Mesenchymal stem cell (in vitro differentiated cells and primary cell): ENCODE measurements at regions not wholly inside any gene's neighbourhood (a gene's known extent, or its start where the extent isn't known, plus 50 kb on each side); places are given as distances from the start of the nearest gene placed in this dataset.

Source experiments
- DNase-seq: peaks from one replicate; pipeline ENCODE4 v3.0.0-alpha.2; 2013
- H2AFZ ChIP-seq: one replicate; pipeline ENCODE4 v1.6.1; 2013; ENCODE audit warnings: low read depth, mild to moderate bottlenecking, control low read depth, inconsistent platforms, low read length, moderate library complexity
- H2AK5ac ChIP-seq: 2 replicates; pipeline ENCODE4 v1.6.1; 2013; ENCODE audit warnings: low read length, moderate library complexity, mild to moderate bottlenecking, inconsistent platforms; ENCODE audit not compliant: severe bottlenecking
- H2BK120ac ChIP-seq: one replicate; pipeline ENCODE4 v1.6.1; 2013; ENCODE audit warnings: low read depth, mild to moderate bottlenecking, inconsistent platforms, low read length, moderate library complexity
- H2BK12ac ChIP-seq, 2 experiments: one replicate each; pipeline ENCODE4 v1.6.1; 2013; ENCODE audit warnings: inconsistent platforms in 2 of 2, low read length in 2 of 2, mild to moderate bottlenecking in 2 of 2, moderate library complexity in 2 of 2, control low read depth in 1 of 2
- H2BK15ac ChIP-seq: one replicate; pipeline ENCODE4 v1.6.1; 2013; ENCODE audit warnings: mild to moderate bottlenecking, low read depth, inconsistent platforms; ENCODE audit not compliant: poor library complexity, severe bottlenecking
- H2BK5ac ChIP-seq: 2 replicates; pipeline ENCODE4 v1.6.1; 2013; ENCODE audit warnings: low read depth, mild to moderate bottlenecking, low read length, control low read depth, inconsistent platforms; ENCODE audit not compliant: poor library complexity, severe bottlenecking
- H3K14ac ChIP-seq, 2 experiments: one replicate each; pipeline ENCODE4 v1.6.1; 2013; ENCODE audit warnings: inconsistent platforms in 2 of 2, low read length in 2 of 2, control low read depth in 1 of 2, mild to moderate bottlenecking in 1 of 2, moderate library complexity in 1 of 2
- H3K18ac ChIP-seq, 2 experiments: one replicate each; pipeline ENCODE4 v1.6.1; 2013; ENCODE audit warnings: inconsistent platforms in 2 of 2, low read length in 2 of 2, control low read depth in 1 of 2, low read depth in 1 of 2, mild to moderate bottlenecking in 1 of 2
- H3K23ac ChIP-seq, 2 experiments: one replicate each; pipeline ENCODE4 v1.6.1; 2013; ENCODE audit warnings: inconsistent platforms in 2 of 2, low read length in 2 of 2, mild to moderate bottlenecking in 2 of 2, moderate library complexity in 2 of 2, control low read depth in 1 of 2
- H3K27ac ChIP-seq: 2 replicates; pipeline ENCODE4 v1.5.1; 2013; ENCODE audit warnings: mild to moderate bottlenecking, moderate library complexity, low read length, control low read depth, inconsistent platforms; ENCODE audit not compliant: poor library complexity, severe bottlenecking
- H3K27me3 ChIP-seq, 2 experiments: 2 replicates each; pipeline versions ENCODE4 v1.6.1 to v1.7.0; 2013; ENCODE audit warnings: low read length in 2 of 2, mild to moderate bottlenecking in 2 of 2, moderate library complexity in 2 of 2, control low read depth in 1 of 2, inconsistent platforms in 1 of 2; ENCODE audit not compliant: control insufficient read depth in 1 of 2, insufficient read depth in 1 of 2
- H3K36me3 ChIP-seq, 2 experiments: 2 replicates each; pipeline versions ENCODE4 v1.6.1 to v1.7.0; 2013; ENCODE audit warnings: low read length in 2 of 2, control low read depth in 1 of 2, inconsistent platforms in 1 of 2, low read depth in 1 of 2, mild to moderate bottlenecking in 1 of 2; ENCODE audit not compliant: insufficient read depth in 2 of 2, control insufficient read depth in 1 of 2
- H3K4ac ChIP-seq, 2 experiments: one replicate each; pipeline ENCODE4 v1.6.1; 2013; ENCODE audit warnings: inconsistent platforms in 2 of 2, low read length in 2 of 2, mild to moderate bottlenecking in 2 of 2, moderate library complexity in 2 of 2, control low read depth in 1 of 2, low read depth in 1 of 2
- H3K4me1 ChIP-seq: 2 replicates; pipeline ENCODE4 v1.6.1; 2013; ENCODE audit warnings: low read depth, low read length, control low read depth; ENCODE audit not compliant: control insufficient read depth, insufficient read depth
- H3K4me2 ChIP-seq: 2 replicates; pipeline ENCODE4 v1.6.1; 2013; ENCODE audit warnings: low read length, mild to moderate bottlenecking, inconsistent platforms; ENCODE audit not compliant: poor library complexity, severe bottlenecking
- H3K4me3 ChIP-seq, 2 experiments: 2 replicates each; pipeline versions ENCODE4 v1.5.1 to v1.7.0; 2013; ENCODE audit warnings: low read length in 2 of 2, mild to moderate bottlenecking in 2 of 2, control low read depth in 1 of 2, low read depth in 1 of 2; ENCODE audit not compliant: insufficient read depth in 1 of 2
- H3K79me1 ChIP-seq: replicated peaks from 2 replicates; pipeline ENCODE4 v1.6.1; 2013; ENCODE audit warnings: mild to moderate bottlenecking, control low read depth, low read length, inconsistent platforms; ENCODE audit not compliant: poor library complexity, severe bottlenecking
- H3K9ac ChIP-seq: 2 replicates; pipeline ENCODE4 v1.7.0; 2013; ENCODE audit warnings: mild to moderate bottlenecking, low read length, moderate library complexity
- H3K9me3 ChIP-seq: 2 replicates; pipeline ENCODE4 v1.7.0; 2013; ENCODE audit warnings: mild to moderate bottlenecking, low read length; ENCODE audit not compliant: control insufficient read depth
- H4K8ac ChIP-seq: one replicate; pipeline ENCODE4 v1.6.1; 2013; ENCODE audit warnings: inconsistent platforms, mild to moderate bottlenecking, low read length, moderate library complexity
- H4K91ac ChIP-seq: one replicate; pipeline ENCODE4 v1.6.1; 2013; ENCODE audit warnings: mild to moderate bottlenecking, low read length, inconsistent platforms
- WGBS: methylation state at CpG from one replicate; pipeline ENCODE4 v1.1.7; 2013; ENCODE audit warnings: mixed read lengths; 5-methylcytosine and 5-hydroxymethylcytosine counted together

- Histone ChIP-seq H3K14ac (no peak overlapping the region), H2AFZ (no peak overlapping the region), H4K8ac (no peak overlapping the region), H3K4me1 (no peaks in the 10 kb centered on the region), H3K9ac (no peak overlapping the region), H3K27ac (no peak overlapping the region), H3K4me3 (no peak overlapping the region), H3K9me3 (peaks cover 5% of the 10 kb centered on the region), H3K23ac (no peak overlapping the region), H3K4me2 (no peak overlapping the region), H3K36me3 (no peaks in the 10 kb centered on the region), H3K18ac (no peak overlapping the region), H3K4ac (no peak overlapping the region), H3K79me1 (no peaks in the 10 kb centered on the region), H2BK5ac (no peak overlapping the region), H2BK120ac (no peak overlapping the region), H2AK5ac (no peak overlapping the region), H3K27me3 (no peaks in the 10 kb centered on the region), H4K91ac (no peak overlapping the region), H2BK15ac (no peak overlapping the region), H2BK12ac (no peak overlapping the region)
- DNase-seq, result no peak
- 100% methylated on average over 1 of the region's 1 CpG for WGBS
Observed at GRCh38 chr3:29072611-29073010, 208.3 kb upstream of the RBMS3 start.

GRCh38 chr3:29077356-29077755 lies 203.5 kb upstream of the RBMS3 start:
- no peak overlapping the region for H3K4me3 ChIP-seq
- no peak overlapping the region for H3K4ac ChIP-seq
- H3K36me3 ChIP-seq, result no peaks in the 10 kb centered on the region
- no peak overlapping the region for H3K23ac ChIP-seq
- no peak overlapping the region for H3K14ac ChIP-seq
- DNase-seq, result no peak
- no CpG with 5 or more reads among the region's 2 CpGs for WGBS
- H3K27me3 ChIP-seq, result no peaks in the 10 kb centered on the region
- no peak overlapping the region for H3K9ac ChIP-seq
- H2BK5ac ChIP-seq, result no peak overlapping the region
- H3K27ac ChIP-seq, result no peak overlapping the region
- H3K9me3 ChIP-seq, result no peaks in the 10 kb centered on the region
- H4K8ac ChIP-seq, result no peak overlapping the region
- no peak overlapping the region for H2AK5ac ChIP-seq
- H2BK15ac ChIP-seq, result no peak overlapping the region
- no peak overlapping the region for H3K18ac ChIP-seq
- no peak overlapping the region for H2AFZ ChIP-seq
- no peak overlapping the region for H2BK12ac ChIP-seq
- H3K4me2 ChIP-seq, result no peak overlapping the region
- H3K79me1 ChIP-seq, result no peaks in the 10 kb centered on the region
- no peak overlapping the region for H2BK120ac ChIP-seq
- no peak overlapping the region for H4K91ac ChIP-seq
- H3K4me1 ChIP-seq, result no peaks in the 10 kb centered on the region

- Histone ChIP-seq H3K79me1 (no peaks in the 10 kb centered on the region), H3K14ac (no peak overlapping the region), H3K4me3 (no peak overlapping the region), H3K23ac (no peak overlapping the region), H2BK15ac (no peak overlapping the region), H2BK120ac (no peak overlapping the region), H3K27ac (no peak overlapping the region), H2AK5ac (no peak overlapping the region), H3K9ac (no peak overlapping the region), H3K4me2 (no peak overlapping the region), H2BK5ac (no peak overlapping the region), H3K18ac (no peak overlapping the region), H2AFZ (no peak overlapping the region), H3K9me3 (no peaks in the 10 kb centered on the region), H3K4ac (no peak overlapping the region), H2BK12ac (no peak overlapping the region), H3K27me3 (no peaks in the 10 kb centered on the region), H4K8ac (no peak overlapping the region), H4K91ac (no peak overlapping the region), H3K36me3 (no peaks in the 10 kb centered on the region), H3K4me1 (no peaks in the 10 kb centered on the region)
- DNase-seq, result no peak
Observed at GRCh38 chr3:29079358-29079757, 201.5 kb upstream of the RBMS3 start.

GRCh38 chr3:29080967-29081366 lies 199.9 kb upstream of the RBMS3 start:
- H2AK5ac ChIP-seq, result no peak overlapping the region
- H3K4ac ChIP-seq, result no peak overlapping the region
- no peak overlapping the region for H4K8ac ChIP-seq
- no peak overlapping the region for H2BK15ac ChIP-seq
- H2AFZ ChIP-seq, result no peak overlapping the region
- H4K91ac ChIP-seq, result no peak overlapping the region
- no peaks in the 10 kb centered on the region for H3K36me3 ChIP-seq
- no peak for DNase-seq
- H2BK12ac ChIP-seq, result no peak overlapping the region
- no peak overlapping the region for H2BK5ac ChIP-seq
- H3K18ac ChIP-seq, result no peak overlapping the region
- H3K4me3 ChIP-seq, result no peak overlapping the region
- H3K27ac ChIP-seq, result no peak overlapping the region
- no peak overlapping the region for H3K4me2 ChIP-seq
- H3K79me1 ChIP-seq, result no peaks in the 10 kb centered on the region
- H2BK120ac ChIP-seq, result no peak overlapping the region
- H3K23ac ChIP-seq, result no peak overlapping the region
- H3K27me3 ChIP-seq, result no peaks in the 10 kb centered on the region
- H3K4me1 ChIP-seq, result no peaks in the 10 kb centered on the region
- no peak overlapping the region for H3K14ac ChIP-seq
- no peak overlapping the region for H3K9ac ChIP-seq
- no peaks in the 10 kb centered on the region for H3K9me3 ChIP-seq
